Fibroblast of lung (primary cell): ENCODE measurements at regions not wholly inside any gene's neighbourhood (a gene's known extent, or its start where the extent isn't known, plus 50 kb on each side); places are given as distances from the start of the nearest gene placed in this dataset.

Experiments used
- DNase-seq, 2 donors: peaks; one replicate each; pipeline versions ENCODE4 v3.0.0 to v3.0.0-alpha.2; 2010; ENCODE audit warnings: low read depth in 2 of 2
- H2AFZ ChIP-seq: 2 replicates; pipeline ENCODE4 v1.5.1; 2012; ENCODE audit warnings: low read length, control low read depth, inconsistent platforms
- H3K27ac ChIP-seq: 2 replicates; pipeline ENCODE4 v1.5.1; 2011; ENCODE audit warnings: low read length, control low read depth; ENCODE audit not compliant: insufficient read depth
- H3K27me3 ChIP-seq: 2 replicates; pipeline ENCODE4 v1.5.1; 2011; ENCODE audit warnings: mild to moderate bottlenecking, low read length; ENCODE audit not compliant: control insufficient read depth, insufficient read depth
- H3K36me3 ChIP-seq: 2 replicates; pipeline ENCODE4 v1.5.1; 2011; ENCODE audit warnings: low read length; ENCODE audit not compliant: control insufficient read depth, insufficient read depth
- H3K4me1 ChIP-seq: 2 replicates; pipeline ENCODE4 v1.5.1; 2011; ENCODE audit warnings: low read length; ENCODE audit not compliant: control insufficient read depth, insufficient read depth; ENCODE audit errors: extremely low read depth
- H3K4me2 ChIP-seq: 2 replicates; pipeline ENCODE4 v1.5.1; 2011; ENCODE audit warnings: low read length, control low read depth; ENCODE audit not compliant: insufficient read depth; ENCODE audit errors: extremely low read depth
- H3K4me3 ChIP-seq, 4 experiments: fragments of 200-600 bp in 1 of 4; sonication (generic) in 1 of 4; replicated peaks in 1 of 4; 2 replicates each; pipeline ENCODE4 v1.5.1; 2011 to 2016; ENCODE audit warnings: low read length in 4 of 4, low read depth in 3 of 4, mild to moderate bottlenecking in 3 of 4, control low read depth in 2 of 4, inconsistent platforms in 1 of 4, mixed read lengths in 1 of 4; ENCODE audit not compliant: insufficient read depth in 1 of 4; ENCODE audit errors: control extremely low read depth in 1 of 4
- H3K79me2 ChIP-seq: 2 replicates; pipeline ENCODE4 v1.5.1; 2012; ENCODE audit warnings: mild to moderate bottlenecking, low read length, inconsistent platforms; ENCODE audit not compliant: control insufficient read depth, insufficient read depth
- H3K9ac ChIP-seq: 2 replicates; pipeline ENCODE4 v1.5.1; 2011; ENCODE audit warnings: mild to moderate bottlenecking, low read length, control low read depth; ENCODE audit not compliant: insufficient read depth
- H3K9me3 ChIP-seq: 2 replicates; pipeline ENCODE4 v1.5.1; 2012; ENCODE audit warnings: low read depth, low read length; ENCODE audit not compliant: control insufficient read depth, insufficient read depth
- H4K20me1 ChIP-seq: 2 replicates; pipeline ENCODE4 v1.5.1; 2011; ENCODE audit warnings: low read length; ENCODE audit not compliant: control insufficient read depth, insufficient read depth; ENCODE audit errors: extremely low read depth
- CTCF ChIP-seq, 2 donors: IDR thresholded peaks in 1 of 2; conservative IDR thresholded peaks in 1 of 2; 1 replicate in 1 of 2; 2 replicates in 1 of 2; pipeline ENCODE4 v1.5.1; 2011 to 2012; ENCODE audit warnings: low read length in 2 of 2, control low read depth in 1 of 2, inconsistent platforms in 1 of 2, low read depth in 1 of 2, mild to moderate bottlenecking in 1 of 2
- EZH2 ChIP-seq: IDR thresholded peaks from 2 replicates; pipeline ENCODE4 v1.5.1; 2012; ENCODE audit warnings: low read length, control low read depth, mild to moderate bottlenecking; ENCODE audit errors: missing control alignments

GRCh38 chr18:41524674-41525470, 430.2 kb upstream of the PIK3C3 start:
- H3K79me2 ChIP-seq: no peaks in the 10 kb centered on the region
- TF ChIP-seq EZH2 (no peak), CTCF (conservative IDR thresholded peaks at IDR 0.05 in 1 of 2, IDR thresholded peaks at IDR 0.05 in 1 of 2; ENCODE audit: low read depth in 1 of 2, low read length in 2 of 2) (no peak)
- H3K36me3 ChIP-seq: no peaks in the 10 kb centered on the region
- no peaks in the 10 kb centered on the region for H3K4me1 ChIP-seq
- H3K27me3 ChIP-seq: no peaks in the 10 kb centered on the region
- H4K20me1 ChIP-seq: no peaks in the 10 kb centered on the region
- H3K9me3 ChIP-seq: no peaks in the 10 kb centered on the region
- no peak overlapping the region for H3K9ac ChIP-seq
- H2AFZ ChIP-seq: no peak overlapping the region
- H3K27ac ChIP-seq: no peak overlapping the region
- no peak overlapping the region for H3K4me2 ChIP-seq
- H3K4me3 ChIP-seq: no peak overlapping the region
- DNase-seq: no peak

- Histone ChIP-seq H3K4me2 (no peak overlapping the region), H3K79me2 (no peaks in the 10 kb centered on the region), H2AFZ (no peak overlapping the region), H3K27ac (no peak overlapping the region), H3K4me1 (no peaks in the 10 kb centered on the region), H3K27me3 (no peaks in the 10 kb centered on the region), H4K20me1 (no peaks in the 10 kb centered on the region), H3K4me3 (no peak overlapping the region), H3K36me3 (no peaks in the 10 kb centered on the region), H3K9ac (no peak overlapping the region), H3K9me3 (no peaks in the 10 kb centered on the region)
- no peak for DNase-seq
- TF ChIP-seq EZH2 (no peak), CTCF (conservative IDR thresholded peaks at IDR 0.05 in 1 of 2, IDR thresholded peaks at IDR 0.05 in 1 of 2; ENCODE audit: low read depth in 1 of 2, low read length in 2 of 2) (no peak)
Observed at GRCh38 chr18:41517142-41517541, 437.9 kb upstream of the PIK3C3 start.

- H3K27ac ChIP-seq: no peak overlapping the region
- H3K36me3 ChIP-seq: no peaks in the 10 kb centered on the region
- no peaks in the 10 kb centered on the region for H3K79me2 ChIP-seq
- no peaks in the 10 kb centered on the region for H4K20me1 ChIP-seq
- H3K9ac ChIP-seq: no peak overlapping the region
- no peak for TF ChIP-seq CTCF (conservative IDR thresholded peaks at IDR 0.05 in 1 of 2, IDR thresholded peaks at IDR 0.05 in 1 of 2; ENCODE audit: low read depth in 1 of 2, low read length in 2 of 2)
- no peak for TF ChIP-seq EZH2
- no peak overlapping the region for H3K4me2 ChIP-seq
- H2AFZ ChIP-seq: no peak overlapping the region
- no peaks in the 10 kb centered on the region for H3K27me3 ChIP-seq
- no peaks in the 10 kb centered on the region for H3K4me1 ChIP-seq
- H3K4me3 ChIP-seq: no peak overlapping the region
- no peak for DNase-seq
- no peaks in the 10 kb centered on the region for H3K9me3 ChIP-seq
Observed at GRCh38 chr18:41513438-41513837, 441.6 kb upstream of the PIK3C3 start.
